HUDEP-2 (cell line): ENCODE measurements at regions not wholly inside any gene's neighbourhood (a gene's known extent, or its start where the extent isn't known, plus 50 kb on each side); places are given as distances from the start of the nearest gene placed in this dataset.

Source experiments
- DNase-seq, 76 experiments: peaks; one replicate each; lab custom pipeline; 2025; ENCODE audit not compliant: unreplicated experiment in 76 of 76; lab: John Stamatoyannopoulos, UW

DNA sequence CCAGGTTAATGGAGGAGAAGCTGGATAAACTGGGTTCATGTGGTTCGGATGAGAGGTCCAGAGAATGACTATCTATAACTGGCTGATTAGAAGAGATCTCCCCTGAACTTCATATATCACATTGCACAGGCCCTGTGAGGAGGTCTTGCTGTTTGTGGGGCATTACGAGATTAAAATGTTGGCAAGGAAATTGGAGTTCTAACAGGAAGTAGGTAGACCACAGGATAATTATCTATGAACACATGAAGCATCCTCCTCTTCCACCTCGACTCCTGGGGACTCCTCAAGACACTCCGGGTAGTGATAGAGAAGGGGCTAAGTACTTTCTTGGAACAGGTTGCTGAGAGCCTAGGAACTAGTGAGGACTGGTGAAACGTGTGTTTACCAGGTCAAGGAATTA lies 418.8 kb downstream of the KCNH5 start:
- DNase-seq = peak in 26 of 76 experiments; percentile 10 to 94 (median 62)

DNA sequence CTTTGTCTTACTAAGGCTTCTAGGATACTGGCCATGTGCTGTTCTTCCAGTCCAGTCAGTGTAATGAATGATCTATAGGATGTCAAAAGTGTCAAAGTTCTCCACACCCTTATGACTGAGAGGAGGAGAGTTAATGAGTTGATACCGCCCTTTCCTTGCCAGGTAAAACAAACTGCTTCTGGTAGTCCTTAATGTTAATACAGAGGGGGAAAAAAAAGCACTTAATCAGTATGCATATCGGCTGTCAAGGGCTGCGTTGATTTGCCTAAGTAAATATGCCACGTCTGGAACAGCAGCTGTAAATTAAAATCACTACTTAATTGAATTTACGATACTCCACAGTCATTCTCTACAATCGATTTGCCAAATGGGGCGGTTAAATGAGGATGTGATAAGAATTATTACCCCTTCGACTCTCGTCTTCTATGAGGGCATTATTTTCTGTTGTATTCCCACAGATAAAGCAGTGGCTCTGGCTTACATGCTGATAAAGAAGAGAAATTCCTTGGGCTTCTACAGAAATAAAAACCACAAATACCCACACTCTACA lies 416.0 kb downstream of the KCNH5 start:
- DNase-seq = peak in 2 of 76 experiments; percentile 35 to 50

DNA sequence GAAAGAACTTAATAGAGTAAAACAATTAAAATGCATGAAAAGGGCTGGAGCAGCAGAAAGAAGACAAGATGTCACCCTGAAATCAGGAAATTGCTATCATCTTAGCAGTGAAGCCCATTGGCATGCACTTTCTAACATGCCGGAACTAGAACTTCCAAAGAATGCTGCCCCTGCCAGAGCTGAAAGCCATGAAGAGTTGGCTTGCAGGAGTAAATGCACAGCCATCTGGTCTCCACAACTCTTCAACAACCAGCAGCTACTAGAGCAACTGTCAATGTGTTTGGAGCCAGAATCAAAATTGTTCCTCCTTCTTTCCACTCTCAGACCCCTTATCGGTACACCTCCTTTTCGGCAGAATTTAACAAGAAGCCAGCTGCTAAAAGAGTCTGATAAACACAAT lies 414.1 kb downstream of the KCNH5 start:
- DNase-seq = no peak

DNA sequence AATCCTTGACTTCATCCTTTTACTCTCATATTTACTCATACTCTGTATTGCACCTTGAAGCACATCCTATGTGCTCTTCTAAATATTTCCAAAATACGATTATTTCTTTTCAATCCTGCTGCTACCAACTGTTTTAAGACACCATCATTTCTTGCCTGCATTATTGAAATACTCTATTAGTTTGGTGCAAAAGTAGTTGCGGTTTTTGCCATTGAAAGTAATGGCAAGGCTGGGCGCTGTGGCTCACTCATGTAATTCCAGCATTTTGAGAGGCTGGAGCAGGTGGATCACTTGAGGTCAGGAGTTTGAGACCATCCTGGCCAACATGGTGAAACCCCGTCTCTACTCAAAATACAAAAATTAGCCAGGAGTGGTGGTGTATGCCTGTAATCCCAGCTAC lies 412.5 kb downstream of the KCNH5 start:
- DNase-seq = no peak

DNA sequence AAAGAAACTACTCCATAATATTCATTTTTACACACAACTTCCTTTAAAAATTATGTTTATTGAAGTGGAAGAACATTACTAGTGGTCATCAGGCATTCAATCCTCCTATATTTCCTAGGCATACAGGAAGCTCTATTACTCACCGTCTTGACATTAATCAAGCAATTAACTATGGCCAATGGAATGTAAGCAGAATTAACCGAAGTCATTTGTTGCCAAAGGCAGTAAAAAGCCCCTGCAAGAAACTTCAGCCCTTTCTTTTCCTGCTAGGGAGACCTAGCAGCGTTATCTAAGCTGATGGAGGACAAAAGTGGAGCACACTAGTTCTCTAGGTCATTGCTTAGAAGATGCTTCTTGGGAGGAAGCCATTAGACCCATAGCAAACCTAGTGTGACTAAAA lies 399.6 kb downstream of the KCNH5 start:
- no peak for DNase-seq
